ENCODE measurements at regions not wholly inside any gene's neighbourhood (a gene's known extent, or its start where the extent isn't known, plus 50 kb on each side); places are given as distances from the start of the nearest gene placed in this dataset.

- DNase-seq, result no peak
These were observed 87.6 kb downstream of the ERMARD start for GRCh38 chr6:169839029-169839481.

- DNase-seq, result no peak
These were observed 87.1 kb downstream of the ERMARD start for GRCh38 chr6:169838346-169839028.

- no peak for DNase-seq
These were observed 86.3 kb downstream of the ERMARD start for GRCh38 chr6:169837529-169838250.

- DNase-seq, result no peak
These were observed 81.9 kb downstream of the ERMARD start for GRCh38 chr6:169833258-169833794.

GRCh38 chr6:169832247-169832948 is 81.0 kb downstream of the ERMARD start:
- DNase-seq, result no peak

- DNase-seq, result peak; percentile 73
These were observed 80.2 kb downstream of the ERMARD start for GRCh38 chr6:169831450-169832246.
